ENCODE measurements at regions not wholly inside any gene's neighbourhood (a gene's known extent, or its start where the extent isn't known, plus 50 kb on each side); places are given as distances from the start of the nearest gene placed in this dataset.

DNA sequence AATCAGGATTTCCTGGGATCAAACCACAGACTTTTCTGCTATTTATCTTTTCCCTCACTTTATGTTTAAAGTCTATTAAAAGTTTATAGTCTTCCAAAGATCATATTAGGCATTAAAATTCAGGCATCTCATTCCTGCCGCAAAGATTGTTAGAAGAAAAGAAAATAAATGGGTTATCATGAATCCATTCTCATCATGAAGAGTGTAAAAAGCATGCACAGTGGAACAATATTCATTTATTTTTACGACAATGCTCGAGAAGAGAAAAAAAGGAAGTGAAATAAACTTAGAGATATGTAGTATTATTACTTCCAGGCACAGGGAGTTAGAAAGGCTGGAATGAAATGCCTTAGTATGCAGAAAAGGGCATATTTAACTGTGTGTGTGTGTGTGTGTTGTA lies 213.7 kb upstream of the PLSCR5 start:
- TF ChIP-seq EZH2 (IDR thresholded peaks at IDR 0.05; ENCODE audit: insufficient read depth, poor library complexity, severe bottlenecking) (no peak), EZH2phosphoT487 (IDR thresholded peaks at IDR 0.05; ENCODE audit: insufficient read depth, low read depth) (no peak)
